ENCODE measurements at regions not wholly inside any gene's neighbourhood (a gene's known extent, or its start where the extent isn't known, plus 50 kb on each side); places are given as distances from the start of the nearest gene placed in this dataset.

DNA sequence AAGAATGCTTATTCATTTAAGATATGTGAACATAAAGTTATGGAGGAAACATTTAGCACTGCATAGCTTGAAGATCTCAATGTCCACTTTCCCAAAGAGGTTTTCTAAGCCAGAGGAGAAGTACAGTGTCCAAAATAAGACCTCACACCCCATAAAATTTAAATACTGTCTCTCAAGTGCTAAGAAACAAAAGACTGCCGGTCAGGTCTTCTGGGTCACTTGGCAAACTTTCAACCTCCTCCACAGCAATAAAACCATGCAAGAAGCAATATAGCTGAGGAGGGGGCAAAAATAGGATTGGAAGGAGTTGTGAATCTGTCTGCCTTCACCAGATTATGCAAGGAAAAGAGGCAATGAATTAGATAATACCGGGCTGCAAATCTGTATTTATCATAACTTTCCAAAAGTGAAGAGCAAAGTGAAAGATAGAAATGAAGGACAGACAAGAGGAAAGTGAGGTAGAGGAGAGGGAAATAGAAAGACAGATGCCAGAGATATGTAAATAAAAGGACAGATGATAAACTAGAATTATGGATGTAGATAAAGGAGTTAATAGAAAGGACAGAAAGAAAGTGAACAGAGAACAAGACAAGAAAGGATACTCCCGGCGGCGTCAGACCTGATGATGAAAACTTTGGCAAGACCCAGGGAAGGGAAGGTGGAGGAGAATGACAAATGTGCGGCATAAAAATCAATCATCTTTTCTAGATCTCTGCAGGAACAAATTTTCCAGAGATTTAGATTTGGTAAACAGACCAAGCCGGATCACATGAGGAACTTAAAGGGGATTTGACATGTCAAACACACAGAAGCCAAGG lies 152.7 kb upstream of the FAM241A start:
- TF ChIP-seq CTCF (IDR thresholded peaks at IDR 0.05; ENCODE audit: low read depth, low read length, missing input control) (no peak), RAD21 (IDR thresholded peaks at IDR 0.05) (no peak), YY1 (IDR thresholded peaks at IDR 0.05) (no peak), REST (IDR thresholded peaks at IDR 0.05) (no peak), TAF1 (conservative IDR thresholded peaks at IDR 0.05) (no peak)
- TF ChIP-seq, protein P1, sequence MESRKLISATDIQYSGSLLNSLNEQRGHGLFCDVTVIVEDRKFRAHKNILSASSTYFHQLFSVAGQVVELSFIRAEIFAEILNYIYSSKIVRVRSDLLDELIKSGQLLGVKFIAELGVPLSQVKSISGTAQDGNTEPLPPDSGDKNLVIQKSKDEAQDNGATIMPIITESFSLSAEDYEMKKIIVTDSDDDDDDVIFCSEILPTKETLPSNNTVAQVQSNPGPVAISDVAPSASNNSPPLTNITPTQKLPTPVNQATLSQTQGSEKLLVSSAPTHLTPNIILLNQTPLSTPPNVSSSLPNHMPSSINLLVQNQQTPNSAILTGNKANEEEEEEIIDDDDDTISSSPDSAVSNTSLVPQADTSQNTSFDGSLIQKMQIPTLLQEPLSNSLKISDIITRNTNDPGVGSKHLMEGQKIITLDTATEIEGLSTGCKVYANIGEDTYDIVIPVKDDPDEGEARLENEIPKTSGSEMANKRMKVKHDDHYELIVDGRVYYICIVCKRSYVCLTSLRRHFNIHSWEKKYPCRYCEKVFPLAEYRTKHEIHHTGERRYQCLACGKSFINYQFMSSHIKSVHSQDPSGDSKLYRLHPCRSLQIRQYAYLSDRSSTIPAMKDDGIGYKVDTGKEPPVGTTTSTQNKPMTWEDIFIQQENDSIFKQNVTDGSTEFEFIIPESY (IDR thresholded peaks at IDR 0.05) = no peak

Data from liver (tissue), 3 donors.